ENCODE measurements at regions not wholly inside any gene's neighbourhood (a gene's known extent, or its start where the extent isn't known, plus 50 kb on each side); places are given as distances from the start of the nearest gene placed in this dataset.

DNA sequence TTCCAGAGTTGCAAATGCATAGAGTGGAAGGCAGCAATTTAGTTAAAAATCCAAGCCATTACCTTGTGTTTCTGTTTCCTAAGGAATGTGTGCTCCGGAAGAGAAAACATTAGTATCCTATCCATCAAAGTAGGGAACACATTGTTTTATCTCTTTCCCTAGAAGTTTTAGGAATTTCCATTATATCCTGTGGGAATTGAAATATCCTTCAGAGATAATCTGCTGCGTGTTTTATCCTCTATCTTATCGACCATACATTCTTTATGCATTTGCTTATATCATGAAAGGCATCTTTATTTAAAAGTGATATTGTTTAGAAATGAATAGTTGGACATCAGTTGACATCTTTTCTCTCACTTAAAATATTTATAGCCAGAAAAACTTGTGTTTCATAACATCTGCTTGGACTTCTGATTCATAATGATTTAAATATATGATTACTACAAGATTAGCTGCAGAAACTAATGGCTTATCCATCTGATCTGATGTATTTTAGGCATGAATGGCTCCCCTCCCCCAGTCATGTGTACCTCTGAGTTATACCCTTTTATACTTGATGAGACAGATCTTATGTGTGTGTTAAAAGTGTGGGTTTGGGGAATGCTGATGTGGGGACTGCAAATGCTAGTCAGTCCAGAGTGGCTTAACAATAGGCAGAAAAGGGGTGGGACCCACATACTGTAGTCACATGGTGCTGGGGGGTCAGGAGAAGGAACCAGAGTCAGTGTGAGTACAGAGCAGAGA lies 136.2 kb upstream of the ARHGAP28 start:
- TF ChIP-seq CTCF (conservative IDR thresholded peaks at IDR 0.05) (no peak), ZFX (IDR thresholded peaks at IDR 0.05) (no peak)
